SK-N-SH treated with all-trans-retinoic acid at 6 μM for 48 hours (cell line): ENCODE measurements at regions not wholly inside any gene's neighbourhood (a gene's known extent, or its start where the extent isn't known, plus 50 kb on each side); places are given as distances from the start of the nearest gene placed in this dataset.

Source experiments
- ATAC-seq: fragments of 200-7000 bp; cut with Tn5 transposase; 3 replicates; pipeline ENCODE4 v1.9.1; 2020; ENCODE audit warnings: mild to moderate bottlenecking, moderate library complexity
- ARNTL ChIP-seq: fragments of 450-650 bp; formaldehyde crosslinking; IDR thresholded peaks from 2 replicates; pipeline ENCODE4 v1.5.0; 2020; ENCODE audit warnings: low read depth, mild to moderate bottlenecking, moderate library complexity, borderline replicate concordance
- BACH2 ChIP-seq: fragments of 250-450 bp; sonication (Bioruptor Pico); IDR thresholded peaks from 2 replicates; pipeline ENCODE4 v1.9.0; 2021; ENCODE audit warnings: mild to moderate bottlenecking, borderline replicate concordance
- CSDC2 ChIP-seq: fragments of 250-450 bp; sonication (Bioruptor Pico); IDR thresholded peaks from 2 replicates; pipeline ENCODE4 v1.5.0; 2020; ENCODE audit warnings: mild to moderate bottlenecking, moderate library complexity
- CSRNP3 ChIP-seq: fragments of 250-450 bp; sonication (Bioruptor Pico); IDR thresholded peaks from 2 replicates; pipeline ENCODE4 v1.5.1; 2021; ENCODE audit warnings: mild to moderate bottlenecking, moderate library complexity
- ESRRG ChIP-seq: fragments of 250-450 bp; sonication (Bioruptor Pico); IDR thresholded peaks from 2 replicates; pipeline ENCODE4 v1.6.1; 2021; ENCODE audit warnings: mild to moderate bottlenecking
- GLIS3 ChIP-seq: fragments of 250-450 bp; sonication (Bioruptor Pico); IDR thresholded peaks from 2 replicates; pipeline ENCODE4 v1.5.0; 2020; ENCODE audit warnings: mild to moderate bottlenecking, moderate library complexity
- ISL1 ChIP-seq: fragments of 250-450 bp; sonication (Bioruptor Pico); IDR thresholded peaks from 2 replicates; pipeline ENCODE4 v2.1.2; 2022; ENCODE audit warnings: mild to moderate bottlenecking, moderate library complexity
- OSR1 ChIP-seq: fragments of 250-450 bp; sonication (Bioruptor Pico); IDR thresholded peaks from 2 replicates; pipeline ENCODE4 v1.8.0; 2022; ENCODE audit warnings: moderate library complexity, mild to moderate bottlenecking, inconsistent platforms
- PPARA ChIP-seq: fragments of 250-450 bp; sonication (Bioruptor Pico); IDR thresholded peaks from 2 replicates; pipeline ENCODE4 v1.5.0; 2020; ENCODE audit warnings: mild to moderate bottlenecking, borderline replicate concordance
- RARB ChIP-seq: fragments of 250-450 bp; sonication (Bioruptor Pico); IDR thresholded peaks from 2 replicates; pipeline ENCODE4 v1.8.0; 2021; ENCODE audit warnings: mild to moderate bottlenecking, moderate library complexity
- SNAI2 ChIP-seq: fragments of 250-450 bp; sonication (Bioruptor Pico); IDR thresholded peaks from 2 replicates; pipeline ENCODE4 v1.5.0; 2020; ENCODE audit warnings: mild to moderate bottlenecking, moderate library complexity
- TSHZ2 ChIP-seq: fragments of 250-450 bp; sonication (Bioruptor Pico); IDR thresholded peaks from 2 replicates; pipeline ENCODE4 v1.5.0; 2020; ENCODE audit warnings: mild to moderate bottlenecking, moderate library complexity
- ZC3H10 ChIP-seq: fragments of 250-450 bp; sonication (Bioruptor Pico); IDR thresholded peaks from 2 replicates; pipeline ENCODE4 v1.5.1; 2021; ENCODE audit warnings: mild to moderate bottlenecking, moderate library complexity
- ZFP3 ChIP-seq: fragments of 250-450 bp; sonication (Bioruptor Pico); IDR thresholded peaks from 2 replicates; pipeline ENCODE4 v1.5.0; 2020; ENCODE audit warnings: mild to moderate bottlenecking, moderate library complexity
- ZFP30 ChIP-seq: fragments of 450-650 bp; formaldehyde crosslinking; IDR thresholded peaks from 2 replicates; pipeline ENCODE4 v1.5.0; 2022; ENCODE audit warnings: mild to moderate bottlenecking, moderate library complexity
- ZNF565 ChIP-seq: fragments of 450-650 bp; formaldehyde crosslinking; conservative IDR thresholded peaks from 2 replicates; pipeline ENCODE4 v1.5.0; 2020; ENCODE audit warnings: low read depth, mild to moderate bottlenecking, moderate library complexity
- ZNF70 ChIP-seq: fragments of 450-650 bp; formaldehyde crosslinking; IDR thresholded peaks from 2 replicates; pipeline ENCODE4 v1.5.0; 2020; ENCODE audit warnings: mild to moderate bottlenecking, moderate library complexity
- ZNF8 ChIP-seq: fragments of 450-650 bp; formaldehyde crosslinking; IDR thresholded peaks from 2 replicates; pipeline ENCODE4 v1.5.0; 2020; ENCODE audit warnings: mild to moderate bottlenecking, moderate library complexity
- TF ChIP-seq, protein P1 (sequence below): fragments of 250-450 bp; sonication (Bioruptor Pico); IDR thresholded peaks from 2 replicates; pipeline ENCODE4 v1.5.1; 2020; ENCODE audit warnings: low read depth, mild to moderate bottlenecking, moderate library complexity
- TF ChIP-seq, protein P2 (sequence below): fragments of 250-450 bp; sonication (Bioruptor Pico); IDR thresholded peaks from 2 replicates; pipeline ENCODE4 v1.8.0; 2021; ENCODE audit warnings: low read depth, mild to moderate bottlenecking, moderate library complexity, borderline replicate concordance

DNA sequence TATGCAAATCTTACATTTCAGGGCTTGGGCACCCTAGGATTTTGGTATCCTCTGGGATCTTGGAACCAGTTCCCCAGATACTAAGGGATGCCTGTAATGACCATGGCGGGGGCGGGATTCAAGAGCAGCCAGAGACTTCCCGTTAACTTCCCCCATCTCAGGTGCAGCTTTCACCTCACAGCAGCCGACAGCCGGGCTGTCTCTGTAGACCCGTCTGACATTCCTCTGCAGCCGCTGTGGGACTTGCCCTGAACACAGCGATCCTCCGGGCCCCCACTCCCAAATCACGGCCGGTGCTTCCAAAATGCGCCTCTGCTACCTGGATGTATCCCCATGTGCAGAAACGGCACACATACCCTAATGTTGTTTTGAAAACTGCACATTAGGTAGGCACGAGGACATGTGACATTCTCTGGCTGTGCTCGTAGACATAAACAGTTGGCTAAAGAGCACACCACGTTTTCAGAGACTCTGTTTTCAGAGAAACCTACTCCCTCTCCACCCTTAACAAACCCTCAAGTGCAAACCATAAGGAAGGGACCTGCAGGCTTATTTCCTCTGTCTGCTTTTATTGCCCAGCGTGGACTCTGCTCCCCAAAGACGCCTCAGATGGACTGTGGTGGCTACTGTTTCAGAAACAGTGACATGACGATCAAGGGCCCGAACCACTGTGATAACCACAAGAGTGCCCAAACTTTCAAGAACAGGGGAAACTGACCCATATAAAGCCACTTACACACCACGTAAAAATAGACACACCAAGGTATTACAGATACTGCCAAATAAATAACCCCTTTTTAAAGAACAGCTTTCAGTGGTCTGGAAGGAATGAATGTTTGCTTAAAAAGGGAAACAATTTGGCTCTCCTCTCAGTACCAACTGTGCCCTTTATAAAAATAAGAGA, 72.9 kb upstream of the FOXC1 start:
- ATAC-seq = no peak; the same call in 2 of the 3 replicates
- TF ChIP-seq RARB (CRISPR knock-in tag) (no peak), ESRRG (CRISPR knock-in tag) (no peak)

GRCh38 chr6:1538369-1538768, 71.3 kb upstream of the FOXC1 start:
- no peak for ATAC-seq

DNA sequence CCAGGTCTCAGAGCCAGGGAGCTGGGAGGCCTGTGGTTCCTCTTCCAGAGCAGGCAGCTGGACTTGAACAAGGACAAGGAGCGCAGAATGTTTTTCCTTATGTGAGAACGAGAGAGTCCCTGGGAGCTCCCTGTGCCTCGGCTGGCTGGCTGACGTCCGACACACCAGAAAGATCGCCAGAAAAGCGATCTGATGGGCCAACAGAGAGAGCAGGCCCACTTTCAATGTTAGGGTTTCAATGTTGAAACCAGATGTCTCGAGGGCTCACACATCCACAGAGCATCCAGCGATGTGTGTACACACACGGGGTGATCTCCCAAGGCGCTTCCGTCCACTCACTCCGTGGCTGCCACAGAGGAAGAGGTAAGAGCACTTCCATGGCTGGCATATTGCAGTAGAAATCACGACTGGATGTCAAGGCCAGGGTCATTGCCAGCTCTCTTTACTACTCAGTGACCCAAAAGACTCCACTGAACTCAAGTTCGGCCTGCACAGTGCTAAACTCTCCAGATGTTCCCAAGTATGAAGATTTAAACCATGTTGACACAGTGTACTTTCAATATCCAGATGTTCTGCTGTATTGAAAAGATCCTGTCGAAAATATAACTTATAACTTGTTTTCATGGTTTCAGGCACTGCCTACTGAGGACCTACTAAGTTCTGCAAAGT, 70.8 kb upstream of the FOXC1 start:
- ATAC-seq = no peak
- TF ChIP-seq CSDC2 (CRISPR knock-in tag) (no peak), ZFP3 (CRISPR knock-in tag) (no peak)

More at GRCh38 chr6:1538369-1538768, 71.3 kb upstream of the FOXC1 start:
- TF ChIP-seq ZNF565 (CRISPR knock-in tag) (no peak), RARB (CRISPR knock-in tag) (no peak), ZFP3 (CRISPR knock-in tag) (no peak), TSHZ2 (CRISPR knock-in tag) (no peak), ZNF70 (CRISPR knock-in tag) (no peak), BACH2 (CRISPR knock-in tag) (no peak), ISL1 (CRISPR knock-in tag) (no peak), ZC3H10 (no peak), OSR1 (CRISPR knock-in tag) (no peak), ARNTL (CRISPR knock-in tag) (no peak), SNAI2 (CRISPR knock-in tag) (no peak), CSRNP3 (CRISPR knock-in tag) (no peak), GLIS3 (CRISPR knock-in tag) (no peak), ESRRG (CRISPR knock-in tag) (no peak), ZNF8 (CRISPR knock-in tag) (no peak), ZFP30 (CRISPR knock-in tag) (no peak), CSDC2 (CRISPR knock-in tag) (no peak)
- TF ChIP-seq, protein P1, sequence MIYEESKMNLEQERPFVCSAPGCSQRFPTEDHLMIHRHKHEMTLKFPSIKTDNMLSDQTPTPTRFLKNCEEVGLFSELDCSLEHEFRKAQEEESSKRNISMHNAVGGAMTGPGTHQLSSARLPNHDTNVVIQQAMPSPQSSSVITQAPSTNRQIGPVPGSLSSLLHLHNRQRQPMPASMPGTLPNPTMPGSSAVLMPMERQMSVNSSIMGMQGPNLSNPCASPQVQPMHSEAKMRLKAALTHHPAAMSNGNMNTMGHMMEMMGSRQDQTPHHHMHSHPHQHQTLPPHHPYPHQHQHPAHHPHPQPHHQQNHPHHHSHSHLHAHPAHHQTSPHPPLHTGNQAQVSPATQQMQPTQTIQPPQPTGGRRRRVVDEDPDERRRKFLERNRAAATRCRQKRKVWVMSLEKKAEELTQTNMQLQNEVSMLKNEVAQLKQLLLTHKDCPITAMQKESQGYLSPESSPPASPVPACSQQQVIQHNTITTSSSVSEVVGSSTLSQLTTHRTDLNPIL = no peak
- TF ChIP-seq, protein P2, sequence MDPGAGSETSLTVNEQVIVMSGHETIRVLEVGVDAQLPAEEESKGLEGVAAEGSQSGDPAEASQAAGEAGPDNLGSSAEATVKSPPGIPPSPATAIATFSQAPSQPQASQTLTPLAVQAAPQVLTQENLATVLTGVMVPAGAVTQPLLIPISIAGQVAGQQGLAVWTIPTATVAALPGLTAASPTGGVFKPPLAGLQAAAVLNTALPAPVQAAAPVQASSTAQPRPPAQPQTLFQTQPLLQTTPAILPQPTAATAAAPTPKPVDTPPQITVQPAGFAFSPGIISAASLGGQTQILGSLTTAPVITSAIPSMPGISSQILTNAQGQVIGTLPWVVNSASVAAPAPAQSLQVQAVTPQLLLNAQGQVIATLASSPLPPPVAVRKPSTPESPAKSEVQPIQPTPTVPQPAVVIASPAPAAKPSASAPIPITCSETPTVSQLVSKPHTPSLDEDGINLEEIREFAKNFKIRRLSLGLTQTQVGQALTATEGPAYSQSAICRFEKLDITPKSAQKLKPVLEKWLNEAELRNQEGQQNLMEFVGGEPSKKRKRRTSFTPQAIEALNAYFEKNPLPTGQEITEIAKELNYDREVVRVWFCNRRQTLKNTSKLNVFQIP (CRISPR knock-in tag) = no peak

DNA sequence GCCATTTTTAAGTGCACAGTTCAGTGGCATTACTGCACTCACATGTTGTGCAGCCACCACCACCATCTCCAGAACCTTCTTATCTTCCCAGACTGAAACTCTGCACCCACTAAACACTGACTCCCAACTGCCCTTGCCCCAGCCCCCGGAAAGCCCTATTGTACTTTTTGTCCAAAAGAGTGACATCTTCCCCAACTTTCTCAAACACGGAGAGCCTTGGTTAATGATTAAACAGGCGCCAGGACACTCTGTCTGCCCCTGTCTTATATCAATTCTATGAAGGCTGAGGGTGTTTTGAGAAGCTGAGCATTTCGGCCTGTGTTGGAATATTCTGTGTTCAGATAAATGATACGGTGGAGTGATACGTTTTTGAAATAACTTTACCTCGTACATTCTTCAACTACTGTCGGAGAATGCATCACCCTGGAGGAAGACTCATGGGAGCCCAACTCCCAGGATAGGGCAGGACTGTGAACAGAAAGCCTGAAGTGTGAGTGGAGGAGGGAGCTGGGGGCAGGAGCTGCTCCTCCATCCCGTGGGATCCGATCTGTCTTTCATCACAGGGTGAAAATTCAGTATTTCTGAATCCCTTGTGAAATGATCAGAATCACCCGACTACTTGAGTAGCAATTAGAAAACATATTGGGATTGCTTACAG, 68.7 kb upstream of the FOXC1 start:
- ATAC-seq = no peak
- no peak for TF ChIP-seq BACH2 (CRISPR knock-in tag)
- TF ChIP-seq ZNF565 (CRISPR knock-in tag) = no peak
- TF ChIP-seq GLIS3 (CRISPR knock-in tag) = no peak
- TF ChIP-seq, protein P2 (CRISPR knock-in tag) = no peak
- TF ChIP-seq ZFP3 (CRISPR knock-in tag) = no peak
- no peak for TF ChIP-seq PPARA (CRISPR knock-in tag)
- TF ChIP-seq, protein P1 = no peak
- no peak for TF ChIP-seq ISL1 (CRISPR knock-in tag)
